HL-60 (cell line): ENCODE measurements at regions not wholly inside any gene's neighbourhood (a gene's known extent, or its start where the extent isn't known, plus 50 kb on each side); places are given as distances from the start of the nearest gene placed in this dataset.

Experiments
- DNase-seq, 2 experiments: peaks; one replicate each; pipeline ENCODE4 v3.0.0-alpha.2; 2010 to 2020; ENCODE audit warnings: low read depth in 1 of 2, low spot score in 1 of 2
- H3K27ac ChIP-seq: fragments of 250-450 bp; sonication (Bioruptor Pico); replicated peaks from 2 replicates; pipeline ENCODE4 v1.5.1; 2020; ENCODE audit warnings: mild to moderate bottlenecking, moderate library complexity
- H3K27me3 ChIP-seq: fragments of 250-450 bp; sonication (Bioruptor Pico); 2 replicates; pipeline ENCODE4 v1.5.1; 2021; ENCODE audit warnings: mild to moderate bottlenecking, moderate library complexity; ENCODE audit not compliant: insufficient read depth, poor library complexity, severe bottlenecking
- H3K4me3 ChIP-seq: replicated peaks from 2 replicates; pipeline ENCODE4 v1.5.1; 2011; ENCODE audit warnings: mild to moderate bottlenecking, control low read depth, low read length; ENCODE audit not compliant: insufficient read depth
- CTCF ChIP-seq: IDR thresholded peaks from one replicate; pipeline ENCODE4 v1.5.1; 2011; ENCODE audit warnings: low read length, control low read depth, inconsistent platforms; ENCODE audit not compliant: insufficient read depth
- GABPA ChIP-seq: IDR thresholded peaks from 2 replicates; pipeline ENCODE4 v1.6.1; 2012; ENCODE audit warnings: low read depth
- POLR2AphosphoS5 ChIP-seq: IDR thresholded peaks from 2 replicates; pipeline ENCODE4 v1.6.1; 2012; ENCODE audit warnings: low read depth
- REST ChIP-seq: IDR thresholded peaks from 2 replicates; pipeline ENCODE4 v1.6.1; 2012; ENCODE audit warnings: low read depth; ENCODE audit not compliant: insufficient replicate concordance
- SPI1 ChIP-seq: IDR thresholded peaks from 2 replicates; pipeline ENCODE4 v1.6.1; 2012; ENCODE audit warnings: low read depth, mild to moderate bottlenecking, borderline replicate concordance

GRCh38 chr6:163820171-163820570 is 405.7 kb downstream of the QKI start:
- no peak for DNase-seq
- TF ChIP-seq CTCF = no peak
- TF ChIP-seq REST = no peak
- no peak for TF ChIP-seq GABPA
- TF ChIP-seq POLR2AphosphoS5 = no peak
- no peak for TF ChIP-seq SPI1
- Histone ChIP-seq H3K27ac (no peak overlapping the region), H3K4me3 (no peak overlapping the region), H3K27me3 (no peaks in the 10 kb centered on the region)

- TF ChIP-seq REST (no peak), CTCF (no peak), GABPA (no peak), POLR2AphosphoS5 (no peak), SPI1 (no peak)
- Histone ChIP-seq H3K27ac (no peak overlapping the region), H3K4me3 (no peak overlapping the region), H3K27me3 (no peaks in the 10 kb centered on the region)
- DNase-seq = no peak
These were observed 404.2 kb downstream of the QKI start for GRCh38 chr6:163818719-163819118.

- TF ChIP-seq CTCF (no peak), SPI1 (no peak), REST (no peak), GABPA (no peak), POLR2AphosphoS5 (no peak)
- DNase-seq = no peak
- H3K27me3 ChIP-seq = no peaks in the 10 kb centered on the region
- no peak overlapping the region for H3K27ac ChIP-seq
- no peak overlapping the region for H3K4me3 ChIP-seq
These were observed 401.9 kb downstream of the QKI start for GRCh38 chr6:163816441-163816840.
